Stimulated activated CD4-positive, alpha-beta T cell treated with anti-CD3 and anti-CD28 coated beads, Interleukin-1b, Interleukin-23, amount 100 ng/mL, for 24 hours (primary cell): ENCODE measurements at regions not wholly inside any gene's neighbourhood (a gene's known extent, or its start where the extent isn't known, plus 50 kb on each side); places are given as distances from the start of the nearest gene placed in this dataset.

ENCODE experiments used
- DNase-seq, 4 experiments: peaks; one replicate each; pipeline ENCODE4 v3.0.0-alpha.2; 2020; ENCODE audit warnings: low read depth in 4 of 4, low spot score in 1 of 4

GRCh38 chr18:47547539-47548202, 296.2 kb upstream of the SKOR2 start:
- no peak for DNase-seq

GRCh38 chr18:47545613-47546012, 294.2 kb upstream of the SKOR2 start:
- no peak for DNase-seq

- DNase-seq = no peak
Measured at GRCh38 chr18:47543080-47543479, 291.6 kb upstream of the SKOR2 start.

GRCh38 chr18:47542551-47542950, 291.1 kb upstream of the SKOR2 start:
- no peak for DNase-seq

- no peak for DNase-seq
Measured at GRCh38 chr18:47531717-47532116, 280.3 kb upstream of the SKOR2 start.

- no peak for DNase-seq
Measured at GRCh38 chr18:47530695-47531094, 279.2 kb upstream of the SKOR2 start.

GRCh38 chr18:47528343-47528742, 276.9 kb upstream of the SKOR2 start:
- no peak for DNase-seq

GRCh38 chr18:47526147-47526546, 274.7 kb upstream of the SKOR2 start:
- DNase-seq = no peak

- DNase-seq = no peak
Measured at GRCh38 chr18:47522359-47522758, 270.9 kb upstream of the SKOR2 start.

GRCh38 chr18:47520263-47520662, 268.8 kb upstream of the SKOR2 start:
- DNase-seq = no peak

GRCh38 chr18:47519706-47520105, 268.2 kb upstream of the SKOR2 start:
- DNase-seq = no peak

GRCh38 chr18:47519277-47519676, 267.8 kb upstream of the SKOR2 start:
- no peak for DNase-seq

GRCh38 chr18:47513614-47514013, 262.2 kb upstream of the SKOR2 start:
- DNase-seq = no peak

- no peak for DNase-seq
Measured at GRCh38 chr18:47512726-47513435, 261.4 kb upstream of the SKOR2 start.

GRCh38 chr18:47512056-47512455, 260.6 kb upstream of the SKOR2 start:
- DNase-seq = no peak

GRCh38 chr18:47510831-47511230, 259.4 kb upstream of the SKOR2 start:
- no peak for DNase-seq

GRCh38 chr18:47507651-47508050, 256.2 kb upstream of the SKOR2 start:
- DNase-seq = no peak

GRCh38 chr18:47506897-47507296, 255.4 kb upstream of the SKOR2 start:
- DNase-seq = no peak

GRCh38 chr18:47501946-47502345, 250.5 kb upstream of the SKOR2 start:
- no peak for DNase-seq

GRCh38 chr18:47500930-47501329, 249.5 kb upstream of the SKOR2 start:
- no peak for DNase-seq

- DNase-seq = no peak
Measured at GRCh38 chr18:47492691-47493090, 241.2 kb upstream of the SKOR2 start.

- DNase-seq = no peak
Measured at GRCh38 chr18:47490882-47491281, 239.4 kb upstream of the SKOR2 start.

GRCh38 chr18:47485221-47485797, 233.8 kb upstream of the SKOR2 start:
- DNase-seq = no peak
